Upper lobe of left lung (tissue), 4 donors: ENCODE measurements at regions not wholly inside any gene's neighbourhood (a gene's known extent, or its start where the extent isn't known, plus 50 kb on each side); places are given as distances from the start of the nearest gene placed in this dataset.
"Not testable (repeated sequence)": the region's sequence is repeated elsewhere in the genome, so short reads cannot be mapped to it uniquely, and the experiment has no call there.

Experiments
- POLR2A ChIP-seq, 4 donors: fragments of 450-650 bp; IDR thresholded peaks; one replicate each; pipeline ENCODE4 v1.5.1; 2016 to 2017; ENCODE audit warnings: antibody characterized with exemption in 4 of 4, mild to moderate bottlenecking in 2 of 4
- POLR2AphosphoS5 ChIP-seq, 2 donors: sonication (generic); formaldehyde crosslinking; IDR thresholded peaks; one replicate each; pipeline ENCODE4 v1.5.1; 2017; ENCODE audit warnings: antibody characterized with exemption in 2 of 2

DNA sequence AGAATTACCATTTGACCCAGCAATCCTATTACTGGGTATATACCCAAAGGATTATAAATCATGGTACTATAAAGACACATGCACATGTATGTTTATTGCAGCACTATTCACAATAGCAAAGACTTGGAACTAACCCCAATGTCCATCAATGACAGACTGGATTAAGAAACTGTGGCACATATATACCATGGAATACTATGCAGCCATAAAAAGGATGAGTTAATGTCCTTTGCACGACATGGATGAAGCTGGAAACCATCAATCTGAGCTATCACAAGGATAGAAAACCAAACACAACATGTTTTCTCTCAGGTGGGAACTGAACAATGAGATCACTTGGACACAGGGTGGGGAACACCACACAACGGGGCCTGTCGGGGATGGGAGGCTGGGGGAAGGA lies 123.4 kb upstream of the RIOK3 start:
- TF ChIP-seq POLR2A, POLR2AphosphoS5 (IDR thresholded peaks at IDR 0.05): not testable (repeated sequence)
